ENCODE measurements at regions not wholly inside any gene's neighbourhood (a gene's known extent, or its start where the extent isn't known, plus 50 kb on each side); places are given as distances from the start of the nearest gene placed in this dataset.

DNA sequence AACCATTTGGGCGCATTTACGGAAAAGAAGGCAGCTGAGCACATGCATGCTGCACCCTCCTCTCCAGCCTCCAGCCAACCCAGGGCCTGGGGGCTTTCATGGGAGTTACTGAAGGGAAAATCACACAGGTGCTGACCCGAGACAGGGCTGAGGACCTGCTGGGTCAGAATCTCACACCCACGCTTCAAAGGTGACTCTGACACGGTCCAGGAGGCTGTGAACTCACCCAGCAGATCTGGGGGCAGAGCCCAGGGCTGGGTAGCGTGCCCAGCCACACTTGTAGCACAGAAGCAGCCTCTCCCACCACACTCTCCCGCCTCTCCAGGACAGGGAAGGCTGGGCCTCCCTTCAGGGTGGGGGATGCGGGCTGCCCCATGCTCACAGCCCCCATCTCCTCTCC is 347.6 kb downstream of the CTTN start:
- Histone ChIP-seq H3K9me3 (ENCODE audit: control insufficient read depth in 4 of 4, insufficient read depth in 3 of 4, low read length in 3 of 4) (peaks cover 0 to 11% (median 5%) of the 10 kb centered on the region in 4 donors), H3K4me1 (ENCODE audit: control insufficient read depth in 5 of 5, insufficient read depth in 5 of 5, low read length in 5 of 5) (peaks cover 0 to 6% (median 0%) of the 10 kb centered on the region in 5 donors), H3K4me3 (no peak overlapping the region), H3K9ac (ENCODE audit: insufficient read depth in 1 of 2, low read length in 2 of 2) (no peak overlapping the region), H3K27ac (ENCODE audit: low read depth in 1 of 2, low read length in 1 of 2) (no peak overlapping the region), H3K36me3 (ENCODE audit: control insufficient read depth in 4 of 4, insufficient read depth in 4 of 4, low read length in 4 of 4) (peaks cover 0 to 2% (median 0%) of the 10 kb centered on the region in 4 donors), H3K27me3 (ENCODE audit: control insufficient read depth in 3 of 3, insufficient read depth in 3 of 3, low read length in 2 of 3) (peaks cover 0 to 2% (median 0%) of the 10 kb centered on the region in 3 donors)
- DNase-seq, result no peak
- no peak for TF ChIP-seq CTCF (IDR thresholded peaks at IDR 0.05; ENCODE audit: control extremely low read depth, extremely low read depth)
- ATAC-seq (ENCODE audit: insufficient read depth, low FRiP score), result no peak
- WGBS, 2 donors, result 80 to 85% methylated on average over 8 of the region's 8 CpGs

- ATAC-seq (ENCODE audit: insufficient read depth, low FRiP score) (no peak), DNase-seq (no peak)
- 87 to 91% methylated on average over 11 of the region's 11 CpGs for WGBS, 2 donors
- no peak overlapping the region for H3K4me3 ChIP-seq
- H3K9me3 ChIP-seq (ENCODE audit: control insufficient read depth in 4 of 4, insufficient read depth in 3 of 4, low read length in 3 of 4), result peaks cover 0 to 11% (median 7%) of the 10 kb centered on the region in 4 donors
- H3K27ac ChIP-seq (ENCODE audit: low read depth in 1 of 2, low read length in 1 of 2), result no peak overlapping the region
- H3K36me3 ChIP-seq (ENCODE audit: control insufficient read depth in 4 of 4, insufficient read depth in 4 of 4, low read length in 4 of 4), result peaks cover 0 to 2% (median 0%) of the 10 kb centered on the region in 4 donors
- H3K9ac ChIP-seq (ENCODE audit: insufficient read depth in 1 of 2, low read length in 2 of 2), result no peak overlapping the region
- no peak for TF ChIP-seq CTCF (IDR thresholded peaks at IDR 0.05; ENCODE audit: control extremely low read depth, extremely low read depth)
- H3K27me3 ChIP-seq (ENCODE audit: control insufficient read depth in 3 of 3, insufficient read depth in 3 of 3, low read length in 2 of 3), result peaks cover 0 to 2% (median 0%) of the 10 kb centered on the region in 3 donors
- peaks cover 0 to 6% (median 0%) of the 10 kb centered on the region in 5 donors for H3K4me1 ChIP-seq (ENCODE audit: control insufficient read depth in 5 of 5, insufficient read depth in 5 of 5, low read length in 5 of 5)
Observed at GRCh38 chr11:70746351-70746750, 348.0 kb downstream of the CTTN start.

DNA sequence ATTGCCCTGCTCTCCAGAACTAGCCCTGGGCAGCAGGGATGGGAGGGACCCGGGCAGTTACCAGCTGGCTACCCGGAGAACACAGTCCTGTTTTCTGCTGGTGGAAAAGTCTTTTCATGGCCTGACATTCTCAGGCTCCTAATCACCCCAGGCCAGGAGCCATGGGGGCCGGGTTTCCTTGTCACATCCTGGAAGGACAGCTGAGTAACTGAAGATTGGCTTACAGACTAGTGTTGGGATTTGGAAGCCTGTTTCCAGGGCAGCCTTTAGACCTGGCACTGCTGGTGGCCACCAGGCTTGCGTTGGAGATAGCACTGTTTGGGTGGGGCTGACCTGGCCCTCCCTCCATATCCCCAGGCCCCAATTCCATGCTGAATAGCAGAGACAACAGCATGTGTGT is 349.0 kb downstream of the CTTN start:
- no peak for DNase-seq
- Histone ChIP-seq H3K9me3 (ENCODE audit: control insufficient read depth in 4 of 4, insufficient read depth in 3 of 4, low read length in 3 of 4) (peaks cover 0 to 11% (median 7%) of the 10 kb centered on the region in 4 donors), H3K27ac (ENCODE audit: low read depth in 1 of 2, low read length in 1 of 2) (no peak overlapping the region), H3K27me3 (ENCODE audit: control insufficient read depth in 3 of 3, insufficient read depth in 3 of 3, low read length in 2 of 3) (peaks cover 0 to under 1% (median 0%) of the 10 kb centered on the region in 3 donors), H3K4me1 (ENCODE audit: control insufficient read depth in 5 of 5, insufficient read depth in 5 of 5, low read length in 5 of 5) (peaks cover 0 to 6% (median 0%) of the 10 kb centered on the region in 5 donors), H3K36me3 (ENCODE audit: control insufficient read depth in 4 of 4, insufficient read depth in 4 of 4, low read length in 4 of 4) (peaks cover 0 to 2% (median 0%) of the 10 kb centered on the region in 4 donors), H3K9ac (ENCODE audit: insufficient read depth in 1 of 2, low read length in 2 of 2) (no peak overlapping the region), H3K4me3 (no peak overlapping the region)
- WGBS, 2 donors, result 84% methylated on average over 4 of the region's 4 CpGs
- no peak for TF ChIP-seq CTCF (IDR thresholded peaks at IDR 0.05; ENCODE audit: control extremely low read depth, extremely low read depth)
- no peak for ATAC-seq (ENCODE audit: insufficient read depth, low FRiP score)

DNA sequence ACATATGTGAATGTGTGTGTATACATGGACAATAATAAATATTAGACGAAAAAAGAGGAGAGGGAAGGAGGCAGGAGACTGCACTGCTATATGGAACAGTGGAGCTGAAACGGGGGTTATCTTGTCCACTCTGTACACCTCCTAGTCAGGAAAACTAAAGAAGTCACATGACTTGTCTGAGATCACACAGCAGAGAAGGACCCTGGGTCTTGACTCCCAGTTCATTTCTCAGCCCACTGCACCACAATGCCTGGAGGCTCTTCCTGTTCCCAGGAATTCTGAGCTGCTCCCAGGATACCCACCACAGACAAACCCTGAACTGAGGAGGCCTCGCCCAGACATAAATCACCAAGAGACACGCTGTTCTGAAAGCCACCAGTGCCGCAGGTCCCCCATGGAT is 349.6 kb downstream of the CTTN start:
- ATAC-seq (ENCODE audit: insufficient read depth, low FRiP score) (no peak), DNase-seq (no peak)
- no peak overlapping the region for H3K4me3 ChIP-seq
- WGBS, 2 donors, result 81 to 84% methylated on average over 5 of the region's 5 CpGs
- peaks cover 0 to 2% (median 0%) of the 10 kb centered on the region in 5 donors for H3K4me1 ChIP-seq (ENCODE audit: control insufficient read depth in 5 of 5, insufficient read depth in 5 of 5, low read length in 5 of 5)
- no peak for TF ChIP-seq CTCF (IDR thresholded peaks at IDR 0.05; ENCODE audit: control extremely low read depth, extremely low read depth)
- H3K36me3 ChIP-seq (ENCODE audit: control insufficient read depth in 4 of 4, insufficient read depth in 4 of 4, low read length in 4 of 4), result peaks cover 0 to 2% (median 0%) of the 10 kb centered on the region in 4 donors
- no peaks in the 10 kb centered on the region for H3K27me3 ChIP-seq (ENCODE audit: control insufficient read depth in 3 of 3, insufficient read depth in 3 of 3, low read length in 2 of 3)
- no peak overlapping the region for H3K9ac ChIP-seq (ENCODE audit: insufficient read depth in 1 of 2, low read length in 2 of 2)
- H3K27ac ChIP-seq (ENCODE audit: low read depth in 1 of 2, low read length in 1 of 2), result no peak overlapping the region
- H3K9me3 ChIP-seq (ENCODE audit: control insufficient read depth in 4 of 4, insufficient read depth in 3 of 4, low read length in 3 of 4), result peaks cover 0 to 11% (median 7%) of the 10 kb centered on the region in 4 donors

Data from lung (tissue), 11 donors.